GM12875 (cell line): ENCODE measurements at regions not wholly inside any gene's neighbourhood (a gene's known extent, or its start where the extent isn't known, plus 50 kb on each side); places are given as distances from the start of the nearest gene placed in this dataset.
"Not testable (repeated sequence)": the region's sequence is repeated elsewhere in the genome, so short reads cannot be mapped to it uniquely, and the experiment has no call there.

Experiments used
- H3K4me3 ChIP-seq: one replicate; pipeline ENCODE4 v1.5.1; 2011; ENCODE audit warnings: low read depth, low read length, control low read depth
- TF ChIP-seq, protein P1 (sequence below): IDR thresholded peaks from 2 replicates; pipeline ENCODE4 v1.5.1; 2011; ENCODE audit warnings: low read depth, mild to moderate bottlenecking, control low read depth, inconsistent platforms, low read length, moderate library complexity, borderline replicate concordance; ENCODE audit not compliant: insufficient read depth

- TF ChIP-seq, protein P1, sequence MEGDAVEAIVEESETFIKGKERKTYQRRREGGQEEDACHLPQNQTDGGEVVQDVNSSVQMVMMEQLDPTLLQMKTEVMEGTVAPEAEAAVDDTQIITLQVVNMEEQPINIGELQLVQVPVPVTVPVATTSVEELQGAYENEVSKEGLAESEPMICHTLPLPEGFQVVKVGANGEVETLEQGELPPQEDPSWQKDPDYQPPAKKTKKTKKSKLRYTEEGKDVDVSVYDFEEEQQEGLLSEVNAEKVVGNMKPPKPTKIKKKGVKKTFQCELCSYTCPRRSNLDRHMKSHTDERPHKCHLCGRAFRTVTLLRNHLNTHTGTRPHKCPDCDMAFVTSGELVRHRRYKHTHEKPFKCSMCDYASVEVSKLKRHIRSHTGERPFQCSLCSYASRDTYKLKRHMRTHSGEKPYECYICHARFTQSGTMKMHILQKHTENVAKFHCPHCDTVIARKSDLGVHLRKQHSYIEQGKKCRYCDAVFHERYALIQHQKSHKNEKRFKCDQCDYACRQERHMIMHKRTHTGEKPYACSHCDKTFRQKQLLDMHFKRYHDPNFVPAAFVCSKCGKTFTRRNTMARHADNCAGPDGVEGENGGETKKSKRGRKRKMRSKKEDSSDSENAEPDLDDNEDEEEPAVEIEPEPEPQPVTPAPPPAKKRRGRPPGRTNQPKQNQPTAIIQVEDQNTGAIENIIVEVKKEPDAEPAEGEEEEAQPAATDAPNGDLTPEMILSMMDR = no peak
- H3K4me3 ChIP-seq = no peak overlapping the region
These were observed 52.5 kb upstream of the RESF1 start for GRCh38 chr12:31906557-31907301.

GRCh38 chr12:31903025-31903424, 56.2 kb upstream of the RESF1 start:
- no peak overlapping the region for H3K4me3 ChIP-seq
- TF ChIP-seq, protein P1 = no peak

DNA sequence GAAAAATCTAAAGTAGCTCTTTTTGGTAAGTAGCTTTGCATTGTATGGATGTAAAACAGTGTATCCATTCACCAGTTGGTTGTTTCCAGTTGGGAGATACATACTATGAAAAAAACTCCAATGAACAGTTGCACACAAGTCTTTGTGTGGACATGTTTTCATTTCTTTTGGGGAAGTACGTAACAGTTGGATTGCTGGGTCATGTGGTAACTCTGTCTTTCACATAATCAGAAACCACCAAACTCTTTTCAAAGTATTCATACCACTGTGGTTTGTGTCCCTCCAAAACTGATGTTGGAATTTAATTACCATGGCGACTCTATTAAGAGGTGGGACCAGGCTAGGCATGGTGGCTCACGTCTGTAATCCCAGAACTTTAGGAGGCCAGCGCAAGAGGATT, 58.9 kb upstream of the RESF1 start:
- no peak overlapping the region for H3K4me3 ChIP-seq
- TF ChIP-seq, protein P1 = no peak

- TF ChIP-seq, protein P1 = no peak
- no peak overlapping the region for H3K4me3 ChIP-seq
These were observed 60.1 kb upstream of the RESF1 start for GRCh38 chr12:31899109-31899508.

DNA sequence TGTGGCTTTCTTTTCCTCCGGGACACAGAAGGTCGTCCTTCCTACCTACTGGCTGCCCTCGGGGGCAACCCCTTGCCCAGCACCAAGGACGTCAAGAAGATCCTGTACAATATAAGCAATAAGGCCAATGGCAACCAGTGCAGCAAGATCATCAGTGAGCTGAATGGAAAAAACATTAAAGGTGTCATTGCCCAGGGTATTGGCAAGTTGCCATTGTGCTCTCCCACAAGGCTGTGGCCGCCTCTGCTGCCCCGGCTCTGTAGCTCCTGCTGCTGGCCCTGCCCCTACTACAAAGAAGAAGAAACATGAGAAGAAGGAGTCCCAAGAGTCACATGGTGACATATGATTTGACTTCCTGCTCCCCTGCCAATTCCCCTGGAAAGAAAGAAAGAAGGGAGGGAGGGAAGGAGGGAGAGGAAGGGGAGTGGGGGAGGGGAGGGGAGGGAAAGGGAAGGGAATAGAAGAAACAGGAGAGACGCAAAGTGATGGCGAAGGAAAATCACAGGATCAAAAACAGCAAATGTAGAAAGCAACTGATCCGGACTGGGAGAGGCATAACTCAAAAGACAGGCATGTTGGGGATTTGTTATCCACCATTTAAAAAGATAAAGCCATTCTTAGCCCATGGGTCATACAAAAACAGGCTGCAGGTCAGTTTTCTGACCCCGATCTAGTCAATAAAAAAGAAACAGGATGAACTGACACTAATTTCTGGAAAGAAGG, 61.3 kb upstream of the RESF1 start:
- peak overlapping the region; percentile 21 for H3K4me3 ChIP-seq
- TF ChIP-seq, protein P1 = no peak

DNA sequence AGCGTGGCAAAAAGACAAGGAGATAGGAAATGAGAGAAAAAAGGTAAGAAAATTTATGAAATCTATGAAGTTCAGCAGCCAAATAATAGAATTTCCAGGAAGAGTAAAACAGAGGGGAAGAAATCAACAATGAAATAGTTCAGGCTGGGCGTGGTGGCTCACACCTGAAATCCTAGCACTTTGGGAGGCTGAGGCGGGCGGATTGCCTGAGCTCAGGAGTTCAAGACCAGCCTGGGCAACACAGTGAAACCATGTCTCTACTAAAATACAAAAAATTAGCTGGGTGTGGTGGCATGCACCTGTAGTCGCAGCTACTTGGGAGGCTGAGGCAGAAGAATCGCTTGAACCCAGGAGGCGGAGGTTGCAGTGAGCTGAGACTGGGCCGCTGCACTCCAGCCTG, 62.1 kb upstream of the RESF1 start:
- not testable (repeated sequence) for H3K4me3 ChIP-seq

- no peak overlapping the region for H3K4me3 ChIP-seq
- TF ChIP-seq, protein P1 = no peak
These were observed 62.6 kb upstream of the RESF1 start for GRCh38 chr12:31896514-31897039.
